ENCODE measurements at regions not wholly inside any gene's neighbourhood (a gene's known extent, or its start where the extent isn't known, plus 50 kb on each side); places are given as distances from the start of the nearest gene placed in this dataset.
"Not testable (repeated sequence)": the region's sequence is repeated elsewhere in the genome, so short reads cannot be mapped to it uniquely, and the experiment has no call there.

DNA sequence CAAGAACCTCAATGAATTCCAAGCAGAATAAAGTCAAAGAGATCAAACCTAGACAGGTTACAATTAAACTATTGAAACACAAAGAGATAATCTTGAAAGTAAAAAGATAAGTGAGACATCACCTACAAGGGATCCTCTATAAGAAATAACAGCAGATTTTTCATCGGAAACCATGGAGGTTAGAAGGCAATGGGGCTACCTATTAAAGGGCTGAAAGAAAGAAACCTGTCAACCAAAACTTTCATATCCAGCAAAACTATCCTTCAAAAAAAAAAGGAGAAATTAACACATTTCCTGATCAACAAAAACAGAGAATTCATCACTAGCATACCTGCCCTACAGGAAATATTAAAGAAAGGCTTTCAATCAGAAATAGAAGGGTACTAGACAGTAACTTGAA is 244.9 kb downstream of the ARHGAP12 start:
- no peak for DNase-seq (ENCODE audit: low read depth)

DNA sequence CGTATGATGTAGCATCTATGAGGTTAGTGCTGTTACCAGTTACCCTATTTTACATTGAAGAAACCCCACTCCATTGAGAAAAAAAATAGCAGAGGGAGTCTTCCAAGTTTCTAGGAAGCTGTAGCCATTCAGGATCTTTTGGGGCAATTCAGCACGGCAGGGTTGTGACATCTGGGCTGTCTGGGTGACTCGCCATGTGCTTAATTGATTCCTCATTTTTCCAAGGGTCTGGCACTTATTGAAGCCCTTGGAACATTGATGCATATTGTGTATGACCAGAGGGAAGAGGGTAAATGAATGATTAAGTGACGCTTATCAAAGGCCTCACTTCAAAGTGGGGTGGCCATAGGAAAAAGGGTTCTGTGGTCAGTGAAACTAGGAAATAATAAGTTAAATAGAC is 248.7 kb downstream of the ARHGAP12 start:
- no peak for DNase-seq (ENCODE audit: low read depth)

DNA sequence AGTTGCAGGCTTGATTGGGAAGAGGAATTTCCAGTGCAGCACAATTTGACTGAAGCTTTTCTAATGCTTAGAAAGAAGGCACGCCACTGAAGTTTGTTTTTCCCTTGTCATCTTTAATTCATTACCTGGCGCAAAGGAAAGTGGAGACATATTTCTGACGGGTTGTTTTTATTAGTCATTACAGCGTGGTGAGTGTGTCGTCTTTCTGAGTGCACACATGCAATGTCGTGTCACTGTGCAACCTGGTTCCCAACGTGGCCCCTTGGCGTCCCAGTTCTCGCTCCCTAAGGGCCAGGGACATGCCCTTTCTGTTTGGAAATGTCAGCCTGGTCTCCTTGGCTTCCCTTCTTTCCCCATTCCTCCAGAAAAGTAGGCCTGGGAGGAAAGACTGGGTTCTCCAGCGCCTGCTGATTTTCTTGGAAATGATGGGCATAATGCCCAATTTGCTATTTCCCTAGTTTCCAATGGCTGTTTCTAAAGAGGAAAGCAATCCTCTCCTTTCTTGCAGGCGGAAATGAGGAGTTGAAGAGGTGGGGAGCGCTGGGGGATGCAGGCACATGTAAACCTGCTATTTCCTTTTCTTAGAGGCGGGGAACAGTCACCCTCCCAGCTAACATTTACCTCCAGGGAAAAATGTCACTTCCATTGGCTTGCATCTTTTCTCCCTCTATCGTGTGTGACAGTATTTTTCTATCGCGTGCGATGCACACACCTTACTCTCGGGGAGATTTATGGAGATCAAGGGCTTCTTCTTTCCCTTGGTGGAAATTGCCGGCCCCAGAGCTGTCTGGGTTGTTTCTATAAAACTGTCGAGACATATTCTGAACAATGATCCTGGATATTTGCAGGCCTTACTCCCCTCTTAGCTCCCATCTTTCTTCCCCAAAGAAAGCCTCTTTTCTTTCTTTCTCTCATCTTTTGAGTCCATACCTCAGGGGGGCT is 249.8 kb downstream of the ARHGAP12 start:
- no peak for DNase-seq (ENCODE audit: low read depth)

DNA sequence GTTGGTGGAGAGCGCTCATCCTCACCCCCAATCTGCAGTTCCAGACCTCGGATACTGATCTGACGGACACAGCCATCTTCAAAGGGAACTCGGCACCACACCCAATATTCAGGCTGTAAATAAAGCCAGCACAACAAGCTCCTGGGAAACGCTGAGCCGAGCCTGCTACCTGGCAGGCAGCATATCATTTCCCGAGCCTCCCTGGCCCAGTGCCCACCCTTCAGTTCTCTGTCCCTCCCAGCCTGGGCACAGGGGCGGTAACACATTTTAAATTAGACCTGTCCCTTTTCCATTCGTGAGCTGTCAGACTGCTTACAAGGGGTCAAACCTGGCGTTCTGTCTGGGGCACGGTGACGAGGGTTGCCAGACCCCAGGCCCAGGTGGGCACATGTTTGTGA is 250.5 kb downstream of the ARHGAP12 start:
- no peak for DNase-seq (ENCODE audit: low read depth)

DNA sequence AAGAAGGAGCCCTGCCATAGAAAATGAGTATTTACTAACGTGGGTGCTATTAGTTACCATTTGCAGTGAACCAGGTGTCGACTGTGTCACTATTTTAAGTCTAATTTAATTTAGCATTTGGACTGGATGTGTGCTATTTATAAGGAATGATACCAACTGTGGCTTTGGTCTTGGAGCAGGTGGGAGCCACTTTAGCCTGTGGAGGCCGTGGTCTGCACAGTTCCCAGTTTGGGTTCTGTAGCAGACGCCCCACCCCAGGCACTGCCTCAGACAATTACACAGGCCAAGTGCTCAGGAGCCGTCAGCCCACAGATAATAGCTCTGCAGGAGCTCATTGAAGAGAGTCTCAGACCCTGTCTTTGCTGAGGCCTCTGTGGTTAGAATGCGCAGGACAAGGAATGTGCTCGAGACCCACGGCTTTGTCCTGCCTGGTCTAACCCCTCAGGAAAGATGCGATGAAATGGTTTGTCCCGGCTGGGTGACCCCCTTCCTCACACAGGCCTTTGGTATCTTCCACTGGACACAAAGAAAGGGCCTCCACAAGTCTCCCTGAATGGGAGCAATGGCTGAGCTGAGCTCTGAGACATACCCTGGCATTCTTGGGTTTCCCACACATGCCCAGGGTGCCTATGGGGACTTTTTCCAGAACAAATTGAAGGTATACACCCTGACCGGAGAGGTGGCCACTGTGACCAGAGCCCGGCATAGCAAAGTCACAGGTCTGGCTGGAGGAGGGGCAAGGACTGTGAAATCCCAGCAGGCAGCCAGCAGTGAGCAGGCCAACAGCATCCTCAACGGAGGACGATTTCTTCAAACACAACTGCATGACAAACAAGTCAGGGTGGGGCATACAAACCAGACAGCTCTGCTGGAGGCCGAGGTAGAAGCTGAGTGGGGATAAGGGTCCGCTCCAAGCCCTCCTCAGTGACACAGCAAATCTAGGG is 251.2 kb downstream of the ARHGAP12 start:
- DNase-seq (ENCODE audit: low read depth) = no peak

DNA sequence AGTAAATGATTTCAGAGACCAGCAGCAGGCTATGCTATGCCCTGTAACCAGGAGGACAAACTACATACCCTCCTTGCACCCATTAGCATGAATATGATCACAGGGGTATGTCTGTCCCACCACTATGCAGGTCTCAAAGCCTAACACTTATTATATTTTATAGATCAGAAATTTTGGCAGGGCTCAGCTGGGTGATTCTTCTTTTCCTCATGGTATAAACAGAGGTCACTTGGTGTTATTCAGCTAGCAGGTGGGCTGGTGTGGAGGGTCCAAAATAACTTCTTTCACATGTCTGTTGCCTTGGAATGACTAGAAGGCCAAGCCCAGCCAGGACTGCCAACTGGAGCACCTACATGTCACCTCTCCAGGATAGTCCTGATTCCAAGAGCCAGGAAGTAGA is 252.9 kb downstream of the ARHGAP12 start:
- no peak for DNase-seq (ENCODE audit: low read depth)

DNA sequence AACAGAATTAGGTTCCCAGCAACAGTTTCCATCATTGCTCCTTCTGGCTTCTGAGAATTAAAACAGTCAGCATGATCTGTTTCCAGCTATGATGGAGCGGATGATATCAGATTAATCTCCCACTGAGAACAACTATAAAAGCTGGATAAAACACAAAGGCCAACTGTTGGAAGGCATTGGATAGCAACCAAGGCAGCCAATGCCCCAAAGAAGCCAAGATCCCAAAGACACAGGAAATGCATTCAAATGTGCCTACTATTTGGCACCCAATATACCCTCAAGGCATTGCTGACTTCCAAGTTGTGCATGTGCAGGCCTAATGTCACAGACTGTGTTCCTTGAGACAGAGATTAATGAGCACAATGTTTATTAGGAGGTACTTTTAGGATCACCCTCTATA is 259.3 kb downstream of the ARHGAP12 start:
- no peak for DNase-seq (ENCODE audit: low read depth)

DNA sequence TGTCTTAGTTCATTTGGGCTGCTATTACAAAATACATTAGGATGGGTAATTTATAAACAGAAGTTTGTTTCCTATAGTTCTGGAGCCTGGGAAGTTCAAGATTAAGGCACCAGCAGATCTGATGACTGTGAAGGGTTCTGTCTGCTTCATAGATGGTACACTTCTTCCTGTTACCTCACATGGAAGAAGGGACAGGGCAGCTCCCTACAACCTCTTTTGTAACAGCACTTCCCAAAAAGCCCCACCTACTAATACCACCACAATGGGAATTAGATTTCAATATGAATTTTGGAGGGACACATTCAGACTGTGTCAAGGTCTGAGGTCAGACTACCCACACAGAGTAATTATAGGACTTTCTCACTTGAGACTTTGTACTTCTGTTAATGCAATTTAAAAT is 260.3 kb downstream of the ARHGAP12 start:
- DNase-seq (ENCODE audit: low read depth) = no peak

DNA sequence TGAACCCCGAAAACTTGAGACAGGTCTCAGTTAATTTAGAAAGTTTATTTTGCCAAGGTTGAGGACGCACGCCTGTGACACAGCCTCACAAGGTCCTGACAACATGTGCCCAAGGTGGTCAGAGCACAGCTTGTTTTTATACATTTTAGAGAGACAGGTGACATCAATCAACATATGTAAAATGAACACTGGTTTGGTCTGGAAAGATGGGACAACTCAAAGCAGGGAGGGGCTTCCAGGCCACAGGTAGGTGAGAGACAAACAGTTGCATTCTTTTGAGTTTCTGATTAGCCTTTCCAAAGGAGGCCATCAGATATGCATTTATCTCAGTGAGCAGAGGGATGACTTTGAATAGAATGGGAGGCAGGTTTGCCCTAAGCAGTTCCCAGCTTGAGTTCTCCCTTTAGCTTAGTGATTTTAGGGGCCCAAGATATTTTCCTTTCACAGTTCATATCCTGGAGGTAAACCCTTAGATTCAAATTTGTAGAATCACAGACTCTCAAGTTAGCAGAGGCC is 262.8 kb downstream of the ARHGAP12 start:
- DNase-seq (ENCODE audit: low read depth) = not testable (repeated sequence)

DNA sequence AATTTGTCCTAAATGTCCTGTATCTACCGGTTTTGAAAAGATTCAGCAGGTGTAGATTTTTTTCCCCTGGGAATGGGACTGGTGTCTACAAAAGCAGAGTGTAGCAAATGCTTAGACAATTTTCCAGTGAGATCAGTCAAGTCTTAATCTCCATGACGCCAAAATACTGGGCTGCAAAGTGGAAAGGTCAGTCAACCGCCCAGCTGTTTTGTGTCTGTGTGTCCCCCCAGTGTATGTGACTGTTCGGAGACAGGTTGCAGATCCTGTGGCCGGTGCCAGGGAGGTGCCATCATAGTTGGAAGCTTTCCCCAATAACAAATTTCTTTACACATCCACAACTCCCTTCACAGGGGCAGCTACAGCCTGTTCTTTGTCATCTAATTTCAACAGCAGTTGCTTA is 263.8 kb downstream of the ARHGAP12 start:
- DNase-seq (ENCODE audit: low read depth) = no peak

DNA sequence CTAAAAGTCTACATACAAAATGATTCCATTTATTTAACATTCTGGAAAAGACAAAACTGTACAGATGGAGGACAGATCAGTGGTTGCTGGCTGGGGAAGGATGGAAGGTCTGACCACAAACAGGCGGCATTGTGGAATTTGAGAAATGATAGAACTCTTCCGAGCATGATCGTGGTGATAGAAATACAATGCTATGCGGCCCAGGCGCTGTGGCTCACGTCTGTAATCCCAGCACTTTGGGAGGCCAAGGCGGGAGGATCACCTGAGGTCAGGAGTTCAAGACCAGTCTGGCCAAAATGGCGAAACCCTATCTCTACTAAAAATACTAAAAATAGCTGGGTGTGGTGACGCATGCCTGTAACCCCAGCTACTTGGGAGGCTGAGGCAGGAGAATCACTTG is 264.6 kb downstream of the ARHGAP12 start:
- not testable (repeated sequence) for DNase-seq (ENCODE audit: low read depth)

DNA sequence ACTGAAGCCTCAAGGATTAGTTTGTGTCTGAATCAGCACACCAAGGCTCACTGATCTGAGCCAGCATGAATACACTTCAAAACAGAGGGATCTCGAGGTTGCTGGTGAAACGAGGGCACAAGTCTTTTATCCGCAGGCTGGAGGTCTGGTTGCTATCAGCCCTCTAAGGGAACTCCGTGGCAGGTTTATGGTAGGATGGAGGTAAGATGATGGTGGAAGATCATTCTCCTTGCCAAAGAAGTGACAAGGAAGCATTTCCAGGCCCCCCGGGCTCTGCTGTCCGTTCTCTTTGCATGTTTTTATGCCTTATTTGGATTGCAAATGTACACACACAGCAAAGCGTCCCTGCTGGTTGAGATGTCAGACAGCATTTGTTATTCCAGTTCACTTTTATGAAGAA is 268.3 kb downstream of the ARHGAP12 start:
- DNase-seq (ENCODE audit: low read depth) = no peak

DNA sequence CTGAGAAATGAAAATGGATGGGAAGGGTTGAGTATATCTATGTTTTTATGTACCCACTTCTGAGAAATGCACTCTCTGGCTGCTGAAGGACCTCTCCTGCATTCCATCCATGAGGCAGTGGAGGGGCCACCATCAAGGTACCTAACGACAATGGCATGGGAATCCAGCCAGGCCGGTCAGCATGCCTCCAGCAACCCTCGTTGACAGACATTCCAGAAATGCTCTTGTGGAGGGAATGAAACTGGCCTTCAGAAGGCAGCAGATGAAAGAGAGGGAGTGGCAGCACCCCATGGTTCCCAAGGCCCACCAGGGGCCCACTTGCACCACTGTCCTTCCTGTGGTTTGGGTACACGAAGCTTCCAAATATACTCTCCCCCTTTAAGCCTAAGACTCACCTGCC is 269.0 kb downstream of the ARHGAP12 start:
- no peak for DNase-seq (ENCODE audit: low read depth)

DNA sequence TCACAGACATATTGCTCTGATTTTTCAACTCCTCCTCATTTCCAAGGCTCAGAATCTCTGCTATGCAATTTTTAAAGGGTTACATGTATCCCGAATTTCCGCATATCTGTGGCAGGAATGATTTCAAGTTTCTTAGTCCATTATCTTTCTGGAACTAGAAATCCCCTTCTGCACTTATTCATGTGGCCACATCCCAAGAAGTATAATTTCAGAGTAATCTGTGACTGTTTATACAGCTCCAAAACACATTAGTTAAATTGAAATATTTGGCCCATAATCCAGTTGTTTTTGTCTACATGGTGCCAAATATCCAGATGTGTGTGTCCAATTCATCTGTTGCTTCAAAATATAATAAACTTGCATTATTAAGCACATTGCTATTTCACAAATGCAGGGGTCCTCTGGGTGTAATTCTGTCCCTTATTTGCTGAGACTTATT is 271.2 kb downstream of the ARHGAP12 start:
- no peak for DNase-seq (ENCODE audit: low read depth)

DNA sequence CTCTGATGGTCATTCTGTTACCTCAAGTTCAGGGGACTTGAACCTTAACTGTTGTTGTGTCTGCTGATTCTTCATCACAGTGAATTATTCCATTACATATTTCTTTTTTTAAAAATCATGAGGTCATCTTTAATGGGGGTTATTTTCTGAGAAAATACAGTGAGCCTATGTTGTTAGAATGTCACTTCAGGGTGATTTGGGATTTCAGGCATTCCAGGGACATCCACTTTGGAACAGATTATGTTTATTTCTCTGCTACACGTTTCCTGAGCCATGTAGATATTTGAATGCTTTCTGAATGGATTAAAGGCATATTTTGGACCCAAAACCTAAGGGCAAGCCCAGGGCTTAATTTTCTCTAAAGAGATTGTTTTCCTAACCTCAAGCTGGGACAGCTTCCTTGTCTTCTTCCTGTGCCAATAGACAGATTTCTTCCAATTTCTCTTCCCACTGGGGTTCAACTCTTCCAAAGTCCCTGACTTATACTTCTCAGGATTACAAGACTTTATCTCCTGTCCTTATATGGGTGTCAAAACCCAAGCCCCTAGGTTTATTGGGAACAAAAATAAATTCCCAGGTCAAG is 271.7 kb downstream of the ARHGAP12 start:
- no peak for DNase-seq (ENCODE audit: low read depth)

DNA sequence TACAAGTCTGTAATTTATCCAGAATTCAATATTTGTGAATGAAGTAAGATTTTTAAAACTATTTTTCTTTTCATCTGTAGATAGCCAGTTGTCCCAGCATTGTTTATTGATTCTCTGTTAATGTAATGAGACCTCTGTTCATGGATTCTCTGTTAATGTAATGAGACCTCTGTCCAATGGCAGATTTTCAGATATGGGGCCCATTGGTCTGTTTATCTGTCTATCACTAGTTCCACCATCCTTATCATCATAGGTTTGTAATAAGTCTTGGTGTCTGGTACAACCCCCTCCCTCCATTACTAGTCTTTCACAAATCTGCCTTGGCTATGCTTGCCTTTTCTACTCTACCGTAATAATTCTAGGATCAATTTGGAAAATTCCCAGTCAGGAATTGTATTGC is 276.6 kb downstream of the ARHGAP12 start:
- DNase-seq (ENCODE audit: low read depth) = no peak

DNA sequence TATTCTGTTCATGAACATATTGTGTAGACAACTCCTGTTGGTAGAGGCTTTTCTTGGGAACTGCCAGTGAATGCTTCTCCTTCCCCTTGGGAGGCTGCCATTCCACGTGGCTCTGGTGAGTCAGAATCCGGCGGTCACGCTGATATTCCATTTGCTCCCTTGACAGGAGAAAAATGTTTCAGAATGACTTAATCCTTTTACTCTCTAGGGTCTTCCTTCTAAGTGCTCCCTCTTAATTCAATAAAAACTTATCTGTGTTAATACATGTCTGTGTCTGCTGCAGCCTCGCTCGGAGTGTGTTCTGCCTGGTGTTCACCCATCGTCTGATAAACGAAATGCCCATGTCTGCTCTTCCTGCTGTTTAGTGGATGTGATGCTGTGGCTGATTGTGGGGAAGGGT is 278.6 kb downstream of the ARHGAP12 start:
- no peak for DNase-seq (ENCODE audit: low read depth)

DNA sequence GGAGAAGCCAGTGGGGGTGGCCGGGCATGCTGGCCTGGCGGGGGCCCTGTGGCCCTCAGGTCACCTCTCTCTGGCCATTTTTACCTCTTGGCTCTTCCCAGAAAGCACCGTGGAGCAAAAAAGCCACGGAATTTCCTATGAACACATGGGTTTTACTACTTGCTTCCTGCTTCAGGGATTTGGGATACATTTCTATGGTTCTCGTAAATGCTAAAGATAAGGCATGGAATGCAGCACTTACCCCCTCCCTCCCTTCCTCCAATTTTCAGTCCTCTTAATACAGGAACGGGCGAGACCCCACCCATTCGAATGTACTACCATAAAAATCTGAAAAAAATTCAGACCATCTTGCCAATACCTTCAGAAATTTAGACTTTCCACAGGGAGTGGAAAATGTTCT is 279.7 kb downstream of the ARHGAP12 start:
- no peak for DNase-seq (ENCODE audit: low read depth)

DNA sequence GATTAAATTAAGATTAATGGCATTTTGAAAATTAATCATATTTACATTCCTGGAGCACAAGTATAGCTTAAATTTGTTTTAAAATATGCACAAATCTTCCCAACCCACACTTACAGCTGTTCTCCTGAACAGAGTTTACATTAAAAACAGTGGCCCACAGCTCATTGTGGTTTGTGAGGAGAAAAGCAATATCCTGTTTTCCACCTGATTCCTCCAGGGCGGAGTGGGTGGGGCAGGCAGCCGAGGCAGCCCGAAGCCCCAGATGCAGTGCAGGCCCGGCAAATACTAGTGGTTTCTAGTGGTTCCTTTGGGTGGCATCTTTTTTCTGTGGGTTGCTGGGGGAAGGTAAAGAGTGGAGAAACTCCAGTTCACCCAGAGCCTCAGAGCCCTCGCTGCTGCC is 280.8 kb downstream of the ARHGAP12 start:
- no peak for DNase-seq (ENCODE audit: low read depth)

DNA sequence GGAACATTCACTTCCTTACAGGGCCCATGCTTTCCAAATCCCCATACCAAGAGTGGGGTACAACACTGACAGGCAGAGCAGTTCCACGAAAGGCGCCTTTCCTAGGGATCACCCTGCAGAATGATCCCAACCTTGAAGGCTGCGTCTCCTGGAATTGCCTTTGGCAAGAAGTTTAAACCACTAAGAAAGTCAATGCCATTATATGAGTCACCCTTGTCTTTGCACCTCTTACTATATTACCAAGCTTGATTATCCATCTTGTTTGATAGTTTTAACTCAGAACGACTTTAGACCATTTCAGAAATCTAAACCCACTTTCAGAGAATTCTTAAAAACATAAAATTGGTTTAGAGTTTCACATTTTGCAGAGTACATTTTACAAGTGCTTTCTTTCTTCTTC is 282.1 kb downstream of the ARHGAP12 start:
- no peak for DNase-seq (ENCODE audit: low read depth)

DNA sequence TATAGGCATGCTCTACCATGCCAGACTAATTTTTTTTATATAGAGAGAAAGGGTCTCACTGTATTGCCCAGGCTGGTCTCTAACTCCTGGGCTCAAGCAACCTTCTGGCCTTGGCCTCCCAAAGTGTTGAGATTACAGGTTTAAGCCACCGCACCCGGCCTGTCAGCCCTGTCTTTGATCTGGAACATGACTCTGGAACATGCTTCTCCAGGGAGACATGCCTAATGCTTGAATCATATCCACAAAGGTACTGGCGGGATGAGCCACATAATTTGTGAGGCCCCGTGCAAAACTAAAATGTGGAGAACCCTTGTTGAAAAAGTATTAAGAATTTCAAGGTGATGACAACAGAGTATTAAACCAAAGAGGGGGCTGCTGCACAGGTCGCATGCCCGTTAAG is 282.8 kb downstream of the ARHGAP12 start:
- DNase-seq (ENCODE audit: low read depth) = no peak

DNA sequence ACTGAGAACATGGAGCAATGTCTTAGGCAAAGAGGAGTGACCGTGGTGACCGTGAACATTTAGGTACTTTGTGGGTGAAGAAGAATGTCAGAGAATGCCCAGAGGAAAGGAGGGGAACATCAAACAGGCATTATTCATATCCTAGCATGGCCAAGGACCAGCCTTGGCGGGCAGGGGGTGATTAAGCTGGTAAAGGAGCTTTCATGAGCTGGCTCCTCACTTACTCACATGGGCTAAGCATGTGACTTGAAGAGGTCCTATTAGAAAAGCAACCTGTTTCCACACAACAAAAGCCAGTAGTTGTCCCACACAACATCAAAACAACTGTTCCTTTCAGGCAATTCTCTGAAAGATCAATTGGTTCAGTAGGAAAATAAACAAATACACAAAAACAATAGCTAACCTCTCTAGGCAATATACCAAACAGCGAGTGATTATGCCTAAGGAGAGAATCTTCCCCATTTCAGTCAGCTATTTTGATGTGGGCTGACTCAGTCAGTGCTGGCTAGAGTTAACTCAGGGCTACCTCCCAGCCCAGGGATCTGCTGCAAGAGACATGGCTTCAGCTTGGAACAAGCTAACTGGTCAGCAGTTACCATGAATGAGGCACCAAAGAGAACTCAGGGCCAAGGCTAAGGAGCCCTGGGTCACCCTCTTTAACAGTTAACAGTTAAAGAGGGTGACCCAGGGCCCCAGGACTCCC is 283.5 kb downstream of the ARHGAP12 start:
- DNase-seq (ENCODE audit: low read depth) = no peak

Measured in stimulated activated CD8-positive, alpha-beta memory T cell treated with anti-CD3 and anti-CD28 coated beads, Interleukin-15, amount 100 ng/mL, for 1 hour (primary cell).